ENCODE measurements at regions not wholly inside any gene's neighbourhood (a gene's known extent, or its start where the extent isn't known, plus 50 kb on each side); places are given as distances from the start of the nearest gene placed in this dataset.

- no peak overlapping the region for H3K27ac Mint-ChIP-seq (ENCODE audit: unreplicated experiment)
- CTCF ChIA-PET: no interaction called here
- TF ChIP-seq, protein P1, sequence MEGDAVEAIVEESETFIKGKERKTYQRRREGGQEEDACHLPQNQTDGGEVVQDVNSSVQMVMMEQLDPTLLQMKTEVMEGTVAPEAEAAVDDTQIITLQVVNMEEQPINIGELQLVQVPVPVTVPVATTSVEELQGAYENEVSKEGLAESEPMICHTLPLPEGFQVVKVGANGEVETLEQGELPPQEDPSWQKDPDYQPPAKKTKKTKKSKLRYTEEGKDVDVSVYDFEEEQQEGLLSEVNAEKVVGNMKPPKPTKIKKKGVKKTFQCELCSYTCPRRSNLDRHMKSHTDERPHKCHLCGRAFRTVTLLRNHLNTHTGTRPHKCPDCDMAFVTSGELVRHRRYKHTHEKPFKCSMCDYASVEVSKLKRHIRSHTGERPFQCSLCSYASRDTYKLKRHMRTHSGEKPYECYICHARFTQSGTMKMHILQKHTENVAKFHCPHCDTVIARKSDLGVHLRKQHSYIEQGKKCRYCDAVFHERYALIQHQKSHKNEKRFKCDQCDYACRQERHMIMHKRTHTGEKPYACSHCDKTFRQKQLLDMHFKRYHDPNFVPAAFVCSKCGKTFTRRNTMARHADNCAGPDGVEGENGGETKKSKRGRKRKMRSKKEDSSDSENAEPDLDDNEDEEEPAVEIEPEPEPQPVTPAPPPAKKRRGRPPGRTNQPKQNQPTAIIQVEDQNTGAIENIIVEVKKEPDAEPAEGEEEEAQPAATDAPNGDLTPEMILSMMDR (IDR thresholded peaks at IDR 0.05; ENCODE audit: unreplicated experiment): no peak
- H3K36me3 Mint-ChIP-seq (ENCODE audit: insufficient read depth, unreplicated experiment): no peaks in the 10 kb centered on the region
- DNase-seq: no peak
- peaks cover 10% of the 10 kb centered on the region for H3K4me1 Mint-ChIP-seq (ENCODE audit: low read depth, unreplicated experiment)
- no peaks in the 10 kb centered on the region for H3K9me3 Mint-ChIP-seq (ENCODE audit: low read depth, unreplicated experiment)
- H3K4me3 Mint-ChIP-seq (ENCODE audit: low read depth, unreplicated experiment): no peak overlapping the region
- no TSS peak for BruUV-seq (replicated peaks)
- H3K27me3 Mint-ChIP-seq (ENCODE audit: unreplicated experiment): no peaks in the 10 kb centered on the region
- intact Hi-C loops (cut with micrococcal nuclease; ENCODE audit: unreplicated experiment): no loop called here
Measured at GRCh38 chr18:43405097-43405496, 127.8 kb upstream of the SYT4 start.

DNA sequence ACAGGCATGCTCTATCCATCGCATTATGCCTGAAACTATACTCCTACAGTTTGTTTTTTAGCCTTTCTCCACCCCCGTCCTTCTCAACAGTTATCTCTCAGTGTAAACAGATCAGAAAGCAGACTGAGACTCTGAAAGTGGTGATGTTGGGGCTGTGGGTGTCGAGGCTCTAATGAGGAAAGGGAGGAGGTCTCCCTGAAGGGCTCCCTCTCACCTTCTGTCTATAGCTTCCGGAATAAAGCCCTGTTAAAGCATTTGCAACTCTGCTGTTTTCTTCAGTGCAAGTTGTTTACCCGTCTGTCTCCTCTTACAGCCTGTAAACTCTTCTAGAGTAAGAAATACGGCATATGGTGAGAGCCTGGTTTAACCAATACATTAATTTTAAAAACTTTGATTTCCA, 136.7 kb upstream of the SYT4 start:
- CTCF ChIA-PET: no interaction called here
- TF ChIP-seq, protein P1 (IDR thresholded peaks at IDR 0.05; ENCODE audit: unreplicated experiment): no peak
- Mint-ChIP-seq H3K4me3 (ENCODE audit: low read depth, unreplicated experiment) (no peak overlapping the region), H3K4me1 (ENCODE audit: low read depth, unreplicated experiment) (no peaks in the 10 kb centered on the region), H3K9me3 (ENCODE audit: low read depth, unreplicated experiment) (no peaks in the 10 kb centered on the region), H3K36me3 (ENCODE audit: insufficient read depth, unreplicated experiment) (no peaks in the 10 kb centered on the region), H3K27ac (ENCODE audit: unreplicated experiment) (no peak overlapping the region), H3K27me3 (ENCODE audit: unreplicated experiment) (no peaks in the 10 kb centered on the region)
- DNase-seq: no peak
- intact Hi-C loops (cut with micrococcal nuclease; ENCODE audit: unreplicated experiment): no loop called here
- no TSS peak for BruUV-seq (replicated peaks)

DNA sequence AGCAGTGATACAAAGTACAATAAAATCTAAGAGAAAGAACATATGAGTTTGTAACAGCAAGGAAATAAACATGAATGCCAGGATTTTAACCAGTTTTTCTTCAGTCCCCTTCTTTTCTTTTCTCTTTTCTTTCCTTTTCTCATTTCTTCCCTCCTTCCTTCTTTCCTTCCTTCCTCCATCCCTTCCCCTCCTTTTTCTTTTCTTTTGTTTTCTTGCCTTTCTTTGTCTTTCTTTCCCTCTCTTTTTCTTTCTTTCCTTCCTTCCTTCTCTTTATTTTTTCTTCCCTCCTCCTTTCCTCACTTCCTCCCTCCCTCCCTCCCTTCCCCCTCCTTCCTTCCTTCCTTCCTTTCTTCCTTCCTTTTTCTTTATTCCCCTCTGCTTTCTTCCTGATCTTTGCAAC, 142.8 kb upstream of the SYT4 start:
- Mint-ChIP-seq H3K27me3 (ENCODE audit: unreplicated experiment) (peaks cover 12% of the 10 kb centered on the region), H3K36me3 (ENCODE audit: insufficient read depth, unreplicated experiment) (no peaks in the 10 kb centered on the region), H3K9me3 (ENCODE audit: low read depth, unreplicated experiment) (no peaks in the 10 kb centered on the region), H3K4me3 (ENCODE audit: low read depth, unreplicated experiment) (no peak overlapping the region), H3K27ac (ENCODE audit: unreplicated experiment) (no peak overlapping the region), H3K4me1 (ENCODE audit: low read depth, unreplicated experiment) (no peaks in the 10 kb centered on the region)
- TF ChIP-seq, protein P1 (IDR thresholded peaks at IDR 0.05; ENCODE audit: unreplicated experiment): no peak
- CTCF ChIA-PET: no interaction called here
- intact Hi-C loops (cut with micrococcal nuclease; ENCODE audit: unreplicated experiment): loop anchor here (5.0 kb wide), 2 partner anchors 52 to 137 kb away; no protein-coding TSS in a partner anchor
- no TSS peak for BruUV-seq (replicated peaks)
- DNase-seq: no peak

GRCh38 chr18:43420950-43421349, 143.7 kb upstream of the SYT4 start:
- no peaks in the 10 kb centered on the region for H3K4me1 Mint-ChIP-seq (ENCODE audit: low read depth, unreplicated experiment)
- no peaks in the 10 kb centered on the region for H3K9me3 Mint-ChIP-seq (ENCODE audit: low read depth, unreplicated experiment)
- H3K27ac Mint-ChIP-seq (ENCODE audit: unreplicated experiment): no peak overlapping the region
- no TSS peak for BruUV-seq (replicated peaks)
- CTCF ChIA-PET: interaction anchor here (0.7 kb wide), 1 partner anchor 113 kb away, joined by 4 read pairs; no protein-coding TSS in a partner anchor
- TF ChIP-seq, protein P1 (IDR thresholded peaks at IDR 0.05; ENCODE audit: unreplicated experiment): peak; percentile 24
- no peaks in the 10 kb centered on the region for H3K36me3 Mint-ChIP-seq (ENCODE audit: insufficient read depth, unreplicated experiment)
- H3K4me3 Mint-ChIP-seq (ENCODE audit: low read depth, unreplicated experiment): no peak overlapping the region
- H3K27me3 Mint-ChIP-seq (ENCODE audit: unreplicated experiment): peaks cover 12% of the 10 kb centered on the region
- DNase-seq: no peak
- intact Hi-C loops (cut with micrococcal nuclease; ENCODE audit: unreplicated experiment): loop anchor here (5.0 kb wide), 2 partner anchors 51 to 136 kb away; no protein-coding TSS in a partner anchor
